IMR-90 (cell line): ENCODE measurements at regions not wholly inside any gene's neighbourhood (a gene's known extent, or its start where the extent isn't known, plus 50 kb on each side); places are given as distances from the start of the nearest gene placed in this dataset.

ENCODE experiments used
- BHLHE40 ChIP-seq: fragments of 150-350 bp; IDR thresholded peaks from 2 replicates; pipeline ENCODE4 v1.6.1; 2016; ENCODE audit warnings: mild to moderate bottlenecking, low read depth, low read length
- ELK1 ChIP-seq: fragments of 150-350 bp; IDR thresholded peaks from 2 replicates; pipeline ENCODE4 v1.6.1; 2016; ENCODE audit warnings: low read depth, mild to moderate bottlenecking, low read length, moderate library complexity, borderline replicate concordance
- FOS ChIP-seq: fragments of 150-350 bp; IDR thresholded peaks from 2 replicates; pipeline ENCODE4 v1.6.1; 2016; ENCODE audit warnings: low read depth, low read length
- MAFK ChIP-seq: IDR thresholded peaks from 2 replicates; pipeline ENCODE4 v1.6.1; 2012; ENCODE audit warnings: low read depth, low read length, improper control_type of control experiment
- POLR2A ChIP-seq: IDR thresholded peaks from 2 replicates; pipeline ENCODE4 v1.6.1; 2012; ENCODE audit warnings: mild to moderate bottlenecking, low read depth, low read length
- RCOR1 ChIP-seq: IDR thresholded peaks from 2 replicates; pipeline ENCODE4 v1.6.1; 2012; ENCODE audit warnings: mild to moderate bottlenecking, low read length, improper control_type of control experiment; ENCODE audit not compliant: insufficient replicate concordance
- RFX5 ChIP-seq: IDR thresholded peaks from 2 replicates; pipeline ENCODE4 v1.8.0; 2012; ENCODE audit warnings: low read depth, mild to moderate bottlenecking, low read length, moderate library complexity
- SMC3 ChIP-seq: fragments of 150-350 bp; IDR thresholded peaks from 2 replicates; pipeline ENCODE4 v1.6.1; 2016; ENCODE audit warnings: low read depth, mild to moderate bottlenecking, antibody characterized with exemption, low read length, moderate library complexity
- TF ChIP-seq, protein P1 (sequence below): conservative IDR thresholded peaks from 2 replicates; pipeline ENCODE4 v1.5.1; 2012; ENCODE audit warnings: mild to moderate bottlenecking, low read depth, low read length, improper control_type of control experiment

DNA sequence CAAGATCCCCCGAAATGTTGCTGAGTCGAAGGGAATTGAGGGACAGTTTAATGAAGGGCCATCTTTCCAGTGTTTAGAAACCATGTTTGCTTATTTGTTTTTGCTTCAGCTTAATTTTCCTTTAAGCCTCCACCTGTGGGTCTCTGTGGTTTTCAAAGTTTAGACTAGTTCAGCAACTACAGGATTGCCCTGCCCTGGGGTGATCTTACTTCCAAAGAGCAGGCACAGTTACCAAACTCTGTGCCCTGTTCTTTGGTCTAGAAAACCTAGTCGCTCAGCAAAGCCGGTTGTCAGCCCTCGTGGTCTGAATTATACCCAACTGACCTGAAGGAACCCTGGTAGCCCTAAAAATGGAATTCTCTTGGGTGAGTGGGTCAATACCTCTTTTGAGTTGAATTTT, 219.2 kb upstream of the GMDS start:
- TF ChIP-seq FOS (no peak), SMC3 (no peak), BHLHE40 (no peak), ELK1 (no peak), POLR2A (no peak), RFX5 (no peak), MAFK (no peak), RCOR1 (no peak)
- TF ChIP-seq, protein P1, sequence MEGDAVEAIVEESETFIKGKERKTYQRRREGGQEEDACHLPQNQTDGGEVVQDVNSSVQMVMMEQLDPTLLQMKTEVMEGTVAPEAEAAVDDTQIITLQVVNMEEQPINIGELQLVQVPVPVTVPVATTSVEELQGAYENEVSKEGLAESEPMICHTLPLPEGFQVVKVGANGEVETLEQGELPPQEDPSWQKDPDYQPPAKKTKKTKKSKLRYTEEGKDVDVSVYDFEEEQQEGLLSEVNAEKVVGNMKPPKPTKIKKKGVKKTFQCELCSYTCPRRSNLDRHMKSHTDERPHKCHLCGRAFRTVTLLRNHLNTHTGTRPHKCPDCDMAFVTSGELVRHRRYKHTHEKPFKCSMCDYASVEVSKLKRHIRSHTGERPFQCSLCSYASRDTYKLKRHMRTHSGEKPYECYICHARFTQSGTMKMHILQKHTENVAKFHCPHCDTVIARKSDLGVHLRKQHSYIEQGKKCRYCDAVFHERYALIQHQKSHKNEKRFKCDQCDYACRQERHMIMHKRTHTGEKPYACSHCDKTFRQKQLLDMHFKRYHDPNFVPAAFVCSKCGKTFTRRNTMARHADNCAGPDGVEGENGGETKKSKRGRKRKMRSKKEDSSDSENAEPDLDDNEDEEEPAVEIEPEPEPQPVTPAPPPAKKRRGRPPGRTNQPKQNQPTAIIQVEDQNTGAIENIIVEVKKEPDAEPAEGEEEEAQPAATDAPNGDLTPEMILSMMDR, result no peak
